GM19452 (cell line): ENCODE measurements at regions not wholly inside any gene's neighbourhood (a gene's known extent, or its start where the extent isn't known, plus 50 kb on each side); places are given as distances from the start of the nearest gene placed in this dataset.
A peak's percentile ranks its signal among the peaks of the same experiment; 100 is the strongest.

Source experiments
- ATAC-seq: cut with Tn5 transposase; IDR thresholded peaks from one replicate; pipeline ENCODE4 v1.9.1; 2021; ENCODE audit not compliant: unreplicated experiment

DNA sequence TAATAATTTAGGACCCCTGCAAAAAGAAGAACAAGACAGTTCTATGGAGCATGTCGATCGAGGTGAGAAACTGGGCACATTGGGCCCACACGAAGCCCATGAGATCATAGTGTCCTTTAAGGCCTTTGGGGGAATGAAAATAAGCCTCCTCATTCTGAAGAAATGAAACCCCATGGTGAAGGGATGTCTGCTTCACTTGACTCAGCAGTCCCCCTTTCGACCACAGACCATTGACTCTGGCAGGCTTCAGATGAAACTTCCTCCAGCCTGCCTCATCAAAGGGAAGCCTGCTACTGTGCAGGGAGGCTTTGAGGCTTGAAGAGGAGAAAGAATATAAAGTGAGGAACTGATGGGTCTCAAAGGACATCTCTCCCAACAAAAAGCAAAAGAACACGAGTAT, 144.2 kb upstream of the FBXL4 start:
- peak; percentile 89 for ATAC-seq

DNA sequence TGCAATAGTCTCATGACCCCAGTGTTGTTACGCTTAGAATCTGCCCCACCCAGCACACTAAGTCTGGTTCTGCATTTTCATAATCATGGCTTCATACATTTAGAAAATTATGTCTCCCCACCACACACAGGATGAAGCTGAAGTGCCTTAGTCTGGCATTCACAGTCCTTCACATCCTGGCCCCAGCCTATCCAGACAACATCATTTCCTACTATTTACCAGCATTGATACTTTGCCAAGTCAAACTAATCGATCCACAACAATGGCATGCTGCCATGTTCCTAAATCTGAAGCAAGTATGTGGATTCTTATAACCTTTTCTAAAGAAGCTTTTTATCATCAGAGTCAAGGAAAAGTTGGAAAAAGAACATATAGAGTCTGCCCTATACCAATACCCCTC, 132.4 kb upstream of the FBXL4 start:
- no peak for ATAC-seq

DNA sequence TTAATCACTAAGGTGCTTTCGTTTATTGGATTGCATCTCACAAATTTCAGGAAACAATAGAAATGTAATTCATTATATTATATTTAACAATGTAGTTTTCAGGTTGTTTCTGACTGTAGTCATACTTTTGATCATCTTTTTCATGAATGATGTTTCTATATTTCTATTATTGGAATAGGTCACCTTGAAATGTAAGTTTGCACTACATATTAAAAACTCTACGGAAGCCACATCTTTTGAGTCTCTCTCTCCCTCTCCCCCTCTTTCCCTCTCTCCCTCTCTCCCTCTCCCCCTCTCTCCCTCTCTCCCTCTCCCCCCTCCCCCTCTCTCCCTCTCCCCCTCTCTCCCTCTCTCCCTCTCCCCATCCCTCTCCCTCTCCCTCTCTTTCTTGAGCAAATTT, 131.3 kb upstream of the FBXL4 start:
- no peak for ATAC-seq

DNA sequence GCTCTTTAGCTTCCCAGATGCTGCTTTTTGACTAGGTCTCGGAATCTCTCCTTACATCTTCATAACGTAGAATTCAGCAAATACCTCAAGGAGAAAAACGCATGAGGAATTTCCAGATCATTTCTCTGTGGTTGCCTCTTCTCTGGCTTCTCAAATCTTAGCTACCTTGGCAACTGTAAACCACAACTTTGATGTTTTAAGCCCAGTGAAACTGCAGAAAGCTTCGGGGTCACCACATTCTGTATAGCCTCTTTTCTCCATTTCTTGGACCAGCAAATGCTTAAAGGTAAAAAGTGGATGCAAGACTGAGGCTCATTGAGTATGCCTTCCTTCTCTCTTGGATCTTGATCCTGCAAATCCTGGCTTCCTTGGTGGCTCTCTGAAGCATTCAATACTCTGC, 125.5 kb upstream of the FBXL4 start:
- ATAC-seq = no peak

DNA sequence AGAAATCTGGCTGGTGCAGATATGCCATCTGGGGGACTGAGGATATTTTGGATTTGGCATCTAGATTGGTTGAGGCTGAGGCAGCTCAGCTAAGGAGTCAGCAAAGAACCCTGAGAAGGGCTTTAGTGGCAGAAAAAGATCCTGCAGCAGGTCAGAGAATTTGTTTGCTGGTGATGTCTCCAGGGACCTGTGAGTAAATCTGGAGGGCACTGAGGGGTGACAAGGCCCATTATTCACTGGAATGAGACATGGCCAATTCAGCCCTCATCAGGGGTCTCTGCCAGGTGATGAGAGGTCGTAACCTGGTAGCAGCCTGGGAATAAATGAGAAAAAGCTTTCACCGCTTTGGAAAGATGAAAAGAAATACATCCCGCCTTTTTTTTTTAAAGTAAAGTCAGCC, 118.3 kb upstream of the FBXL4 start:
- no peak for ATAC-seq

DNA sequence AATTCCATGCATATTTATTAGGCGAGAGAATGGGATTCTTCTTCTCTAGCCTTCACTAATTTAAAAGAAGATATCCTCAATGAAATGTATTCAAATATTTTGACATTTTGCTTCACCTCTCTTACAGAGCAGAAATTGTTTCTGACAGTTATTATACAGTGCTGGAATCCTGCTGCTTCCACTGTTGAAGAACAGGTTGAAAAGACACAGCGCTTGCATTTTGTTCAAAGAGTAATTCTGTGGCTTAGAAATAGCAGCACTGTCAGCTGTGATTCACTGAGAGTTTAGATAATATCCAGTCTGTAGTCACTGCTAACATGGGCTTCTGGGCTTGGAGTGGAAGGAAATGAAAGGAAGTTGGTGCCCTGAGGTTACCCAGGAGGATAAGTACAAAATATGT, 117.1 kb upstream of the FBXL4 start:
- ATAC-seq = no peak

DNA sequence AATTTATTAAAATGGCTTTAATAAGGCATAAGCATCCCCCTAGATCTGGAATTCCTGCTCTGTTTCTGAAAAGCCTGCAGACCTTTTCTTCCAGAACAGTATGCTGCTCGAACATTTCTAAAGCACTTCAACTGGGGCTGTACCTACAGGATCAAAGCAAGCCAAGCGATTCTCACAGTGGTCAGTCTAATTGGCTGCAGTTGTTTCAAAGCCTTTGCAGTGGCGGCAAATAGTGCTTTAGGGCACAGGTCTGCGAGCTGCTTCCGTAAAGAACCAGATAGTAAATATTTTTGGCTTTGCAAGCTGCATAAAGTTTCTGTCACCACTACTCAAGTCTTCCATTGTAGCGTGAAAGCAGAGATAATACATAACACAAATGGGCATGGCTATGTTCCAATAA, 88.9 kb upstream of the FBXL4 start:
- no peak for ATAC-seq

DNA sequence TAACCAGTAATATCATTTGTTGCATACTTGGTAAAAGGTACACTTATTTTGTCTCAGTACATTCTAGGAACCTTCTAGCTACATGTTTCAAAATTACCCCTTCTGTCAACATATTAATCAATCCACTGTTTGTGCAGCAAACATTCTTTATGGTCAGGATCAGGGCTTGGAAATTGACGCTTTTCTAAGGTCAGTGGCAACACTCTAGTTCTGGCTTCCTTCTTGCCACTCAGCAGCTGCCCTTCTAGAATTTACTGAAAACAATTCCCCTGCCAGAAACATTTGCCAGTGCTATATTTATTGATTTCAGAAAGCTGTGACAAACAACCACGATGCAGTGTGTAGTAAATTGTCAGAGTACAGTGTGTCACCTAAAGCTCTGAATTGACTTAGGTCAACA, 84.7 kb upstream of the FBXL4 start:
- ATAC-seq = no peak

DNA sequence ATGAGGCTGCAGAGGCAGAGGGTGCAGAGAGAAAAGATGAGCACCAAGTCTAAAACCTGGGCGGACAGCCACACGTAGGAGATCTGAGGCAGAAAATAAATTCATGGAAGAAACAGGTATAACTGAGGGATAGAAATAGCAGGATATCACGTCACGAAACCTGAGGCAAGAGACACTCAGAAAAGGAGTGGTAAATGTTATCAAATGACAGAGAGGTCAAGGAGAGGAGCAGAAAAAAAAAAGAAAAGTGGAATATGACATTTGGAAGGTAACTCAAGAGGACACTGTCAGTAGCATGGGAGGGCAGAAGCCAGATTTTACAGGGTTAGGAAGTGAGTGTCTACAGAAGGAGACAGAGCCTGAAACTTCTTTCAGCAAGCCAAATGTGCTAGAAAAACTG, 84.2 kb upstream of the FBXL4 start:
- ATAC-seq = no peak

DNA sequence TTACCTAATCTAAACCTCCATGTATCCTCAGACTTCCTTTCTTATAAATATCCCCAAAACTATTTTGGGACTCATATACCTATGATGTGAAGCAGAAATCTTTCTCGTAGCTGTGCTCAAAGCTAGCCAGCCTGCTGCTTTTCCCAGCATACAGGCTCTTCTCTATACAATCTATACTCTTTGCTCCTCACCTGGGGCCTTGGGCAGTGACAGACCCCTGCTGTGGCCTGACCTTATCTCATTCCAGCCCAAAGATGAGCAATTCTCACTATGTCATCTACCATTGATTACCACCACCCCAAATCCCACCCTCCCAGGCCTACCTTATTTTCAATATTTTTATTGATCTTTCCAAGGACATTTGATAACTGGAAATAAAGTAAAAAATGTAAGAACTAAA, 83.2 kb upstream of the FBXL4 start:
- no peak for ATAC-seq

DNA sequence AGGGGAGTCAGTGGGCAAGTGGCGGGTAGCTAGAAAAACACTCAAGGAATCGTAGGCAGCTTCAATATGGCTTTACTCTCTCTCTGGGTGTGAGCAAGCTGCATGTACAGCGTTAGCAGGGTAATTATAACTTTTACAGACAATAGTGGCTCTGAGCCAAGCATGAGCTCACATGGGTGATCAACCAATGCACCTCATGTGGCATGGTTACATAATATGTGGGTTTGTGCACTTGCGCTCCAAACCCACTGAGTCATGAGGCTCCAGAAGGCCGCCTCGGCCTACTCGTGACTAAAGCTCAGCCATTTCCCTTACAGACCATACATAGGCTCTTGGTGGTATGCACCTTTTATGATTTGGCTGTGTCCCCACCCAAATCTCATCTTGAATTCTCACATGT, 78.4 kb upstream of the FBXL4 start:
- ATAC-seq = no peak

DNA sequence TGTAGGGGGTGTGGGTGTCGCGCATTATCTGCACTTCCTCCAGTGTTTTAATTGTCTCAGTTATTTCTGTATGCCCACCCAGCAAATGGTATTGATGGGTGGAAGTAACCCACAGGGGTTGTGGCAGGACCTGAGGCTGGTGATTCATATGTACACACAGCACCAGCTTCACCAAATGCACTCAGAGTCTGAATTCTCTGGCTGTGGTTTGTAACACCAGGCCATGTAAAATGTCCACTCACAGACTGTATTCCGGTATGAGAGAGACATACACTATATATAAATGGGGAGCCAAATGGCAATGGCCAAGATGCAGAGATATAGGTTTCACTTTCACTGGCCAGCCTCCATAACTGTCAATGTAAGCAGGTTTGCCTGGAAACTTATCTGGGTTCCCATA, 76.3 kb upstream of the FBXL4 start:
- ATAC-seq = no peak

DNA sequence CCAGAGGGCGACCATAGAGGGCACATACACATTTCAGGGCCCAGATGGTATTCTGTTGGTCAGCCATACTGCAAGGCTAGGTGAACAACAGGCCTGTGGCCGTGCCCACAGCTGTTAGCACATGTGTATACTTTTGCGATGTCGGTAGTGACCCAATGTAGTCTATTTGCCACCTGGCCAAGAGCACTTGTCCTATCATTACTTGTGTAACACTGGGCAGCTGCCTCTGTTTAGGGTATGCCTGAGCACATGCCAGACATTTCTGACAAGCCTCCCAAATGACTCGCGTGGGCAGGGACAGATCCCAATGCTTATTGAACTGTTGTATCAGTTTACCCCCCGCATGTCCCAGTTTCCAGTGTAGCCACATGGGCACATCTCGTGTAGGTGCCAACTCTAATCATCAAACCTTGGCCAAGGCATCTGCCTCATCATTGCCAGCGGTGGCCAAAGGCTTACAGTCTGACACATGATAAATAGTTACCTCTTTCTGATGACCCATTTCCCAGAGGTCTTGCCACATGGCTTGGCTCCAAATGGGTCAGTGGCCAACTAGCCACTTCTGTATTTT, 74.4 kb upstream of the FBXL4 start:
- ATAC-seq = no peak

DNA sequence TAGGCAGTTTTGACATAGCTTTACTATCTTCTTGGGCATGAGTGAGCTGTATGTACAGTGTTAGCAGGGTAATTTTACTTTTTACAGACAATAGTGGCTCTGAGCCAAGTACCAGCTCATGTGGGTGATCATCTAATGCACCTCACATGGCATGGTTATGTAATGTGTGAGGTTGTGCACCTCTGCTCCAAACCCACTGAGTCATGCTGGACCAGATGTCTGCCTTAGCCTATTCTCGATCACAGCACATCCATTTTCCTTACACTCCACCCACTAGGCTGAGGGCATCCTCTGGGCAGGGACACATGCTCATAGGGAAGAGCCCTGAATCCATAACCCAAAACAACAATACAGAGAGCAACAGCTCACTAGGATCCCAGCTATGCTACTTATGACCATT, 71.6 kb upstream of the FBXL4 start:
- no peak for ATAC-seq

DNA sequence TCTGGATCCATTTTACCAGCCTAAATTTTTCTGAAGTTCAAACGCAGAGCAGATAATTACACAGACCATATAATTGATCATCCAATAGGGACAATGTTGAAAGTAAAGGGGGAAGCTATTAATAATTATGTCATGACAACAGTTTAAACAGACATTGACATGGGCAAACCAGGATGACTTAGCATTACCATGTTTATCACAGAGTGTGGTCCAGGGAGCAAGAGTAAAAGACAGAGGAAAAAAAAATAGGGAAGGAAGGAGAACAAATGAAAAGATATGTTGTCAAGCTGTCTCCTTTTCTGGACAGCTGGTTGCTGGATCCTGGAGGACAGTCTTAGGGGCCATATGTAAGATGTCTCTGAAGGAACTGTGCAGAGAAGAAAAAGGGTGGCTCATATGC, 69.4 kb upstream of the FBXL4 start:
- no peak for ATAC-seq

DNA sequence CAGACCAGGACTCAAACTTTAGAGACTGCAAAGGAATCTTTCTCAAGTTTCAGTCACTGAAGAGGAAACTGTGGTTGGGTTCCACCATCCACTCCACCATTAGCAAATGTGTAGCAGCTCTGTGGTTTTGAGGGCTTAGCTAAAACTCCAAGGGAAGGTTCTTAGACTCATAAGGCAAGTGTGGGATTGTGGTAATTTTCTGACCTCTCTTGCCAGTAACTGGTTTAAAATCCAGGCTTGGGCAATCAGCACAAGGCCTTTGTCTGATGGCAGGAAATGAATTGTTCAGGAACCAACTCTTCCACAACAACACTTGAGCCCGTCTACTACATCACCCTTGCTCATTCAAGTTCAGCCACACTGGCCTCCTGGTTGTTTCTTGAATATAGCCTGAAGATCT, 68.6 kb upstream of the FBXL4 start:
- no peak for ATAC-seq

DNA sequence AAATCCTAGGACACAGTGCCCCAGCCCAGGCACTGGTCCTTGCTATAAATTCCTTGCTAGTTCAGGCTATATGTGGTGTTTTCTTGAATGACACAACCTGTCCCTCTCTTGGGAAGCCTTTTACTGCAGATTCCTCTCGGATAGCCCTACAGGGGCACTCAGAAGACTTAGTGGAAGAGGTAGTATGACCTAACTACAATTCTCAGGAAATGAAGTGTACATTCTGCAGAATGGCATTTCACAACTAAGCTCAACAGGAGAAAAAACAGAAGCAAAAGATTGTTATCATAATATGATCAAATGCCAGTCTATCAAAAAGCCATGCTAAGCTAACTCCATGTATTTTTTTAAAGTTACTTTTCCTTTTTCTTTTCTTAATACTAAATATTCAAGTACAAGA, 66.3 kb upstream of the FBXL4 start:
- no peak for ATAC-seq

DNA sequence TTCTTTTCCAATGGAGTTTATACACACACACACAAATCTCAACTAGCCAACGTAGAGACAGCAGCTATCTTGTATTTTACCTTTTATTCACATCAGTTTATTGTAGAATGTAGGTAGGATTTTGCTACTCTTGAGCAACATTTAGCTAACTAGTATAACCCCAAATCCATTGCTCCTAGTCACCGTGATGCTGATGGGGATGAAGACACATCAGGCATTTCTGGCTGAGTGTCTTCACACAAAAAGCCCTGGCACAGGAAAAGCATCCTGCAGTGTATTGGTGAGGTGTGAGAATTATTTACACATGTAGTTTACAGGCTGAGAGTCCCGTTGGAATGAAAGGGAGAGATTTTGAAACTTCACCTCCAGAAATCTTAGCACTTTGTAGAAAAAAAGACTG, 65.9 kb upstream of the FBXL4 start:
- ATAC-seq = no peak

DNA sequence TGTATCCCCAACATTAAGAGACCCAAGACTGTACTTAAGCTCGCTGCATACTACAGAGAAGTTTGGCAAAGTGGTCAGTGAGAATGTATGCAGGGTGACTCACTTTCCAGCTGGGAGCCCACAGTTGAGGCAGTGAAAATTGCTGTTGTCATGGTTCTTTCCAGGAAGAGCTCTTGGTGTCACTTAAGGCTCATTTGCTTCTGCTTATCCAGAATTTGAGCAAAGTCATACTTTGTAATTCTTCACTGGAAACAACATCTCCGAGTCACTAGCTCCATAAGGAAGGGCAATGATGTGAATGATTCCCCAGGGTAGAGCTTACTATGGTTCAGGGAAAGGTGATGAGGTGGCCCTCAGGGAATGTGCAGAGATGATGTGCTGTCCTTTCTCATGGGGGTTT, 65.4 kb upstream of the FBXL4 start:
- ATAC-seq = no peak

DNA sequence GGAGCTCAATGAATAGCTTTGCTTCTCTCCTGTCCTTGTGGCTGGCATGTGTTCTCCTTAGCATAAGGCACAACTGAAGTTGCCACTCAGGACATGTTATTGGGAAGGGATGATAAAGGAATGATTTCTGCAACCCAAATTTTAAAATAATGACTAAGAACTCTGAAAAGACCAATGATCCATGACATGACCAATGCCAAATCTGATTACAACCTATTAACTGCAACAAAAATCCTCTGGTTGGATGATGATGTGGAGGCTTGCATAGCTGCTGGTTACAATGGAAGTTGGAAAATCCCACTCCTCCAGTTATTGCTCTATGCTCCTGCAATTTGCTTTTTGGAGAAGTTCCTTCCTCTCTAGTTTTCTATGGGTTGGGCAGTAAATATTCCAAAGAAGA, 63.4 kb upstream of the FBXL4 start:
- no peak for ATAC-seq

DNA sequence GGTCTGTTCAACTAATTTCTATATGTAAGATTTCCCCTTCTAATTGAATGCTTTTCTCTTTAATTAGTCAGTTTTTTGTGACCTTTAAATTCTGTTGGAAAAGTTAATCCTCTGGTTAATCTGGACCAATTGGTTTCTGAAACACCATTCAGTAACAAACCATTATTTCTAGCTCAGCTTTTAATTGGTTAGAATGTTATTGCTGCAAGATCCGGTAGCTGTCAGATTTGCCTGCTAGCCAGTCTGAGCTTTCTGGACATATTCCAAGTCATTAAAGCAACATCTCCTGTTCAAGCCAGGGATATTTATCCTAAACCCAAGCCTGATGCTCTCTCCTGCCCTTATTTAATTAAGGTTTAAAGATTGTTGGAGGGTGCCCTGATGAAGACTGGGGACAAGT, 55.1 kb upstream of the FBXL4 start:
- ATAC-seq = no peak

DNA sequence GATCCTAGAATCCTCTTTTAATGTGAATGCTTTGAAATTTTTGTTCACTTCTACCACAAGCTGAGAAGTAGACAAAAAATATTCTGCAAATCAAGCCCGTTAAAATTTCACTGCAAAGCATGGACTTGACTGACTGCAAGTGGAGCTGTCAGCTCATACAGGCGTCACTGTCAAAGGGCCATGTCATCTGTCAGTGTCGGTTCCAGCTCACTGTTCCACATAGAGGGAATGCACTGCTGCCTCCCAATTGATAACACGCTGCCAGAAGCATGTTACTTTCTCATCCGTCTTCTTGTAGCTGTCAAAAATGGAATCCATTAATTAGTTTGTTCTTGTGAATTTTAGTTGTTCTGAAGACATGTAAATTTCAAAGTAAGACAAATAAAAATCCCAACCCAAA, 50.4 kb upstream of the FBXL4 start:
- no peak for ATAC-seq
